ENCODE measurements at regions not wholly inside any gene's neighbourhood (a gene's known extent, or its start where the extent isn't known, plus 50 kb on each side); places are given as distances from the start of the nearest gene placed in this dataset.

GRCh38 chr5:33257807-33258429 lies 182.8 kb upstream of the TARS1 start:
- TF ChIP-seq CTCF (IDR thresholded peaks at IDR 0.05; ENCODE audit: insufficient read depth, low read depth, low read length) (no peak), EZH2 (IDR thresholded peaks at IDR 0.05; ENCODE audit: insufficient read depth, low read length) (no peak)
